B cell (primary cell): ENCODE measurements at regions not wholly inside any gene's neighbourhood (a gene's known extent, or its start where the extent isn't known, plus 50 kb on each side); places are given as distances from the start of the nearest gene placed in this dataset.

ENCODE experiments used
- ATAC-seq: fragments of 200-7000 bp; cut with Tn5 transposase; one replicate; pipeline ENCODE4 v1.10.0; 2021; ENCODE audit warnings: low read depth, mild to moderate bottlenecking, moderate number of reproducible peaks, moderate library complexity
- CTCF ChIA-PET: fragments of 350-600 bp; sonication (Branson Sonifier 250); formaldehyde crosslinking; loops from one replicate; lab custom pipeline; 2021; ENCODE audit warnings: antibody characterized with exemption, inconsistent platforms; lab: Charles Lee
- POLR2A ChIA-PET: fragments of 350-600 bp; sonication (Branson Sonifier 250); formaldehyde crosslinking; loops from one replicate; lab custom pipeline; 2021; ENCODE audit warnings: antibody characterized with exemption; lab: Charles Lee
- DNase-seq: peaks from one replicate; pipeline ENCODE4 v3.0.0; 2013
- H2AFZ ChIP-seq: 2 replicates; pipeline ENCODE4 v1.6.1; 2012; ENCODE audit warnings: mild to moderate bottlenecking, low read depth, low read length; ENCODE audit not compliant: insufficient read depth, poor library complexity, severe bottlenecking
- H3K27ac ChIP-seq, 2 donors: 1 replicate in 1 of 2; 2 replicates in 1 of 2; pipeline ENCODE4 v1.5.1; 2012 to 2013; ENCODE audit warnings: low read length in 2 of 2, mild to moderate bottlenecking in 2 of 2, moderate library complexity in 1 of 2
- H3K27me3 ChIP-seq, 4 experiments: fragments of 200-600 bp in 1 of 4; sonication (generic) in 1 of 4; replicated peaks in 1 of 4; 1 replicate in 2 of 4; 2 replicates in 2 of 4; pipeline versions ENCODE4 v1.6.1 to v1.7.0; 2013 to 2016; ENCODE audit warnings: low read length in 3 of 4, mild to moderate bottlenecking in 2 of 4, mixed read lengths in 1 of 4, moderate library complexity in 1 of 4; ENCODE audit not compliant: insufficient read depth in 4 of 4, control insufficient read depth in 3 of 4; ENCODE audit errors: control extremely low read depth in 1 of 4
- H3K36me3 ChIP-seq, 2 experiments: replicated peaks in 1 of 2; 1 replicate in 1 of 2; 2 replicates in 1 of 2; pipeline versions ENCODE4 v1.6.1 to v1.7.1; 2013; ENCODE audit warnings: low read length in 1 of 2; ENCODE audit not compliant: insufficient read depth in 2 of 2, control insufficient read depth in 1 of 2; ENCODE audit errors: control extremely low read depth in 1 of 2, extremely low read depth in 1 of 2
- H3K4me1 ChIP-seq, 2 donors: fragments of 200-600 bp in 1 of 2; sonication (generic) in 1 of 2; 1 replicate in 1 of 2; 2 replicates in 1 of 2; pipeline versions ENCODE4 v1.5.1 to v1.6.1; 2013 to 2017; ENCODE audit warnings: low read length in 2 of 2; ENCODE audit not compliant: control insufficient read depth in 2 of 2, insufficient read depth in 2 of 2
- H3K4me2 ChIP-seq: replicated peaks from 2 replicates; pipeline ENCODE3; 2012; ENCODE audit warnings: mild to moderate bottlenecking, low read depth, low read length; ENCODE audit not compliant: poor library complexity, severe bottlenecking
- H3K4me3 ChIP-seq, 5 experiments: fragments of 200-600 bp in 1 of 5; sonication (generic) in 1 of 5; 1 replicate in 3 of 5; 2 replicates in 2 of 5; pipeline versions ENCODE4 v1.5.1 to v1.7.0; 2011 to 2016; ENCODE audit warnings: low read length in 4 of 5, mild to moderate bottlenecking in 4 of 5, low read depth in 2 of 5, control low read depth in 1 of 5, moderate library complexity in 1 of 5; ENCODE audit not compliant: insufficient read depth in 1 of 5; ENCODE audit errors: control extremely low read depth in 1 of 5, extremely low read depth in 1 of 5
- H3K79me2 ChIP-seq: fragments of 200-600 bp; sonication (generic); one replicate; pipeline ENCODE4 v1.6.0; 2016; ENCODE audit warnings: low read length; ENCODE audit not compliant: control insufficient read depth, insufficient read depth
- H3K9ac ChIP-seq: fragments of 200-600 bp; sonication (generic); 2 replicates; pipeline ENCODE4 v1.6.1; 2017; ENCODE audit warnings: mild to moderate bottlenecking, low read length, moderate library complexity
- H3K9me3 ChIP-seq, 3 donors: one replicate each; pipeline versions ENCODE4 v1.6.1 to v1.7.1; 2013; ENCODE audit warnings: low read length in 2 of 3; ENCODE audit not compliant: control insufficient read depth in 2 of 3, insufficient read depth in 1 of 3; ENCODE audit errors: control extremely low read depth in 1 of 3
- H4K20me1 ChIP-seq: 2 replicates; pipeline ENCODE4 v1.6.0; 2012; ENCODE audit warnings: mild to moderate bottlenecking, low read length; ENCODE audit not compliant: insufficient read depth, control insufficient read depth, poor library complexity, severe bottlenecking
- H3K27ac Mint-ChIP-seq: one replicate; pipeline ENCODE4 v1.8.0; 2021; ENCODE audit warnings: mixed read lengths
- H3K27me3 Mint-ChIP-seq: one replicate; pipeline ENCODE4 v1.8.0; 2021; ENCODE audit warnings: mixed read lengths
- H3K4me1 Mint-ChIP-seq: one replicate; pipeline ENCODE4 v1.8.0; 2021; ENCODE audit warnings: mixed read lengths
- H3K4me3 Mint-ChIP-seq: one replicate; pipeline ENCODE4 v1.8.0; 2021; ENCODE audit warnings: mixed read lengths
- H3K9me3 Mint-ChIP-seq: one replicate; pipeline ENCODE4 v1.8.0; 2022; ENCODE audit warnings: mixed read lengths; ENCODE audit not compliant: insufficient read depth
- EZH2 ChIP-seq: IDR thresholded peaks from 2 replicates; pipeline ENCODE4 v1.6.1; 2012; ENCODE audit warnings: borderline replicate concordance, low read depth, mild to moderate bottlenecking, moderate library complexity, low read length; ENCODE audit not compliant: insufficient read depth, poor library complexity, severe bottlenecking
- WGBS: methylation state at CpG from one replicate; pipeline ENCODE4 v1.1.5; 2013; ENCODE audit warnings: missing lambda C conversion rate; ENCODE audit not compliant: insufficient coverage; 5-methylcytosine and 5-hydroxymethylcytosine counted together
- intact Hi-C: fragments of 100-400 bp; cut with micrococcal nuclease; formaldehyde crosslinking; loops from one replicate; pipeline ENCODE4 v1.10.0; 2022
- TF ChIP-seq, protein P1 (sequence below): fragments of 200-600 bp; IDR thresholded peaks from one replicate; pipeline ENCODE4 v1.8.0; 2022; ENCODE audit warnings: antibody characterized with exemption, mild to moderate bottlenecking

DNA sequence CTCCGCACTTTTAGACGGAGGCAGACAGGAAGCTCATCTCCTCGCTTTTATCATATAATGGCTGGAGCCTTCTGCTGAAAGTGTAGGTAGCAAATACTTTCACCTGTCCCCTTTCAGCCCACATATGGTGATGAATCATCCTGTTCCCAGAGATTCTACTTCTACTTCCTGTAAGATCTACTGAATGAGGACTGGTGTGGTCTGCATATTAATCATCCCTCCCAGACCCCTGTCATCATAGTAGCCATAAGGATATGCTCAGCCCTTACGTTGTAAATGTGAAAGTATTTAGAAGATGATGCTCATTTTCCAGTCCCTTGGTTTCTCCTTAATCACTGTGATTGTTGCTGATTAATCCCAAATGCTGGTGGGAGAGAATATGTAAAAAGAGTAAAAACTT lies 268.2 kb upstream of the GRIP1 start:
- H3K36me3 ChIP-seq, result no peaks in the 10 kb centered on the region
- Mint-ChIP-seq H3K9me3 (no peaks in the 10 kb centered on the region), H3K4me1 (no peaks in the 10 kb centered on the region), H3K27ac (no peak overlapping the region), H3K27me3 (peaks cover 11% of the 10 kb centered on the region), H3K4me3 (no peak overlapping the region)
- H3K4me3 ChIP-seq, result no peak overlapping the region
- no peaks in the 10 kb centered on the region for H3K9me3 ChIP-seq
- no peaks in the 10 kb centered on the region for H3K27me3 ChIP-seq
- H3K27ac ChIP-seq, result no peak overlapping the region
- POLR2A ChIA-PET, result no interaction called here
- no peaks in the 10 kb centered on the region for H3K79me2 ChIP-seq
- no peak overlapping the region for H2AFZ ChIP-seq
- no peak for DNase-seq
- no peaks in the 10 kb centered on the region for H4K20me1 ChIP-seq
- intact Hi-C loops, result no loop called here
- no peak for ATAC-seq
- no peaks in the 10 kb centered on the region for H3K4me1 ChIP-seq
- TF ChIP-seq, protein P1, sequence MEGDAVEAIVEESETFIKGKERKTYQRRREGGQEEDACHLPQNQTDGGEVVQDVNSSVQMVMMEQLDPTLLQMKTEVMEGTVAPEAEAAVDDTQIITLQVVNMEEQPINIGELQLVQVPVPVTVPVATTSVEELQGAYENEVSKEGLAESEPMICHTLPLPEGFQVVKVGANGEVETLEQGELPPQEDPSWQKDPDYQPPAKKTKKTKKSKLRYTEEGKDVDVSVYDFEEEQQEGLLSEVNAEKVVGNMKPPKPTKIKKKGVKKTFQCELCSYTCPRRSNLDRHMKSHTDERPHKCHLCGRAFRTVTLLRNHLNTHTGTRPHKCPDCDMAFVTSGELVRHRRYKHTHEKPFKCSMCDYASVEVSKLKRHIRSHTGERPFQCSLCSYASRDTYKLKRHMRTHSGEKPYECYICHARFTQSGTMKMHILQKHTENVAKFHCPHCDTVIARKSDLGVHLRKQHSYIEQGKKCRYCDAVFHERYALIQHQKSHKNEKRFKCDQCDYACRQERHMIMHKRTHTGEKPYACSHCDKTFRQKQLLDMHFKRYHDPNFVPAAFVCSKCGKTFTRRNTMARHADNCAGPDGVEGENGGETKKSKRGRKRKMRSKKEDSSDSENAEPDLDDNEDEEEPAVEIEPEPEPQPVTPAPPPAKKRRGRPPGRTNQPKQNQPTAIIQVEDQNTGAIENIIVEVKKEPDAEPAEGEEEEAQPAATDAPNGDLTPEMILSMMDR, result no peak
- TF ChIP-seq EZH2, result no peak
- no peak overlapping the region for H3K4me2 ChIP-seq
- CTCF ChIA-PET, result no interaction called here
- H3K9ac ChIP-seq, result no peak overlapping the region
- no CpG with 5 or more reads among the region's 4 CpGs for WGBS

GRCh38 chr12:66952668-66953067 lies 273.8 kb upstream of the GRIP1 start:
- no peaks in the 10 kb centered on the region for H3K36me3 ChIP-seq
- WGBS, result no CpG with 5 or more reads among the region's 1 CpG

More at GRCh38 chr12:66952668-66953067, 273.8 kb upstream of the GRIP1 start:
- no peak overlapping the region for H3K27ac ChIP-seq
- H3K27ac Mint-ChIP-seq, result no peak overlapping the region
- POLR2A ChIA-PET, result no interaction called here
- no peaks in the 10 kb centered on the region for H4K20me1 ChIP-seq
- CTCF ChIA-PET, result no interaction called here
- H3K9me3 ChIP-seq, result no peaks in the 10 kb centered on the region
- DNase-seq (no peak), ATAC-seq (no peak)
- no peaks in the 10 kb centered on the region for H3K79me2 ChIP-seq
- no peak overlapping the region for H3K9ac ChIP-seq
- TF ChIP-seq, protein P1, result no peak
- TF ChIP-seq EZH2, result no peak
- H3K4me2 ChIP-seq, result no peak overlapping the region
- intact Hi-C loops, result no loop called here
- H3K4me3 ChIP-seq, result no peak overlapping the region
- H3K27me3 ChIP-seq, result peaks cover 0 to 3% (median 0%) of the 10 kb centered on the region in 4 experiments
- peaks cover 11% of the 10 kb centered on the region for H3K27me3 Mint-ChIP-seq
- H3K9me3 Mint-ChIP-seq, result no peaks in the 10 kb centered on the region
- no peak overlapping the region for H3K4me3 Mint-ChIP-seq
- H3K4me1 Mint-ChIP-seq, result no peaks in the 10 kb centered on the region
- H2AFZ ChIP-seq, result no peak overlapping the region
- H3K4me1 ChIP-seq, result no peaks in the 10 kb centered on the region
